Central memory CD4-positive, alpha-beta T cell (primary cell): ENCODE measurements at regions not wholly inside any gene's neighbourhood (a gene's known extent, or its start where the extent isn't known, plus 50 kb on each side); places are given as distances from the start of the nearest gene placed in this dataset.
A peak's percentile ranks its signal among the peaks of the same experiment; 100 is the strongest.

Experiments
- DNase-seq: peaks from one replicate; pipeline ENCODE4 v3.0.0; 2022

- DNase-seq, result no peak
Observed at GRCh38 chr2:126774761-126775160, 118.8 kb downstream of the GYPC start.

DNA sequence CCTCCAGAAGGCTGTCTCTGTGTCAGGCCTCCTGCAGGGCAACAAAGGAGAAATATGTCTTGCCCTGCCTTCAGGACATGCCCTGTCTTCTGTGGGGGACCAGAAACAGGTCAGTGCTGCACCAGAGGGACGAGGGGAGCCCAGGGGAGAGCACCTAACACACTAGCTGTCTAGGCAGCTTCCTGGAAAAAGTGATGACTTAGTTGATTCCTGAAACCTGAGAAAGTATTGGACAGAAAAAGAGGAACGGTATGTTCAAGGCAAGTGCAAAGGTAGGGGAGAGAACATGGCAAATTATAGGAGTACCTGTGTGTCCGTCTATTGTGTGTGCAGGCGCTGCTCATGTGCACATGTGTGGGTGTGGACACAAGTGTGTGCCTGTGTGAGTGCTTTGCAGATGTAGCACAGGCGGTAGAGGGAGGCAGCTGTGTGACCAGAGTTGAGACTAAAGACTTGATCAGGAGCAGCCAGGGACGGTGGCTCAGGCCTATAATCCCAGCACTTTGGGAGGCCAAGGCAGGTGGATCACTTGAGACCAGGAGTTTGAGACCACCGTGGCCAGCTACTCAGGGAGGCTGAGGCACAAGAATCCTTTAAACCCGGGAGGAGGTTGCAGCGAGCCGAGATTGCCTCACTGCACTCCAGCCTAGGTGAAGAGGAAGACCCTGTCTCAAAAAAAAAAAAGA is 119.5 kb downstream of the GYPC start:
- DNase-seq, result no peak

DNA sequence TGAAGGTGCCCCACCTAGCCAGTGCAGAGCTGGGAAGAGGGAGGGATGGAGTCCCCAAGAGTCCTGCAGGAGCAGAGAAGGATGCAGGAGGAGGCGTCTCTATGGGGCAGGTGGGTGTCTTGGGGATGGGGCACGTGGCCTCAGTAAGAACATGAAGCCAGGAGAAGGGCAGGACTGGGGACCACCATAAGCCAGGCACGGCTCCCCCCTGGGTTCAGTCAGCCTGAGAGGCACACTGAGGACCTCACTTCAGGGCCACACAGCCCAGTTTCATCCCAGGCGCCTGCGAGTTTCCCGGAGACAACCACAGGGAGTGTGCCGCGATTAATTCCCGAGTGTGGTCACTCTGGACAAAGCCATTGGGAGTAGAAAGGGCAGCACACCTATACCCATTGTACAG is 120.3 kb downstream of the GYPC start:
- no peak for DNase-seq

DNA sequence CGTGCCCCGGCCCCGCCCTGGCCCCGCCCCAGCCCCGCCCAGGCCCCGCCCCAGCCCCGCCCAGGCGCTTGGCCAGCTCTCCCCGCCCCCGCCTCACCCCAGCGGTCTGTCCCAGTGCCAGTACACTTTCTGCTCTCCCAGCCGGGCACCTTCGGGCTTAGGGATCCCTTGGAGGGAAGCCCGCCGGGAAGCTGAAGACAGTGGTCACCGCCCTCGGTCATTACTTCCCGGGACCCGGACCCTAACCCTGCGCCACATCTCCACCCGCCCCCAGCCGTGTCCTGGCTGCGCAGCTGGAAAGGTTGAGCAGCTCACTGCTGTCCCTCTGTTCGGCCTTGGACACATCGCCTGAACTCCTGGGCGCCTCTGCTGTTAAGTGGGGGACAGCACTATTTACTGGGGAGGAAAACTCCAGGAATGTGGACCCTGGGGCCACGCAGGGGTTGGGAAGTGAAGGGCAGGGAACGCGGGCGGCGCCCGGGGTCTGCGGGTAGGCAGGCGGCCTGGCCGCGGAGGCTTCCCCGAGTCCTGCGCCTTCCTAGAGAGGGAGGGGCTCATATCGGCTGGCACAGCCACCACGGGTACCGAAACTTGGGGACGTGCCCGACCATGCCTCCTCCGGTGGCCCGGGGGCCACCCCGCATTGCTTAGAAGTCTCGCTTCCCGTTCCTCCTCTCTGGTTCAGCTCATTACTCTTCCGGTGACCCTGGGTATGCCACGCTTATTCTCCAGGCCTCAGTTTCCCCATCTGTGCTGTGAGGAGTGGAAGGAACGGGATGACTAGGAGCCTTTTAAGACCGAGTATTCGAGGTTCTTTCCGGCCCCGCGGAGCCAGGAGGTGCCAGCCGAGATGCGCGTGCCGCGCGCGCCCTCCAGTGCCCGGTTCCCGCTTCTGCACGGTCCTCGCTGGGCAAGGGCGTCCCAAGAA is 121.0 kb downstream of the GYPC start:
- DNase-seq, result peak; percentile 69

DNA sequence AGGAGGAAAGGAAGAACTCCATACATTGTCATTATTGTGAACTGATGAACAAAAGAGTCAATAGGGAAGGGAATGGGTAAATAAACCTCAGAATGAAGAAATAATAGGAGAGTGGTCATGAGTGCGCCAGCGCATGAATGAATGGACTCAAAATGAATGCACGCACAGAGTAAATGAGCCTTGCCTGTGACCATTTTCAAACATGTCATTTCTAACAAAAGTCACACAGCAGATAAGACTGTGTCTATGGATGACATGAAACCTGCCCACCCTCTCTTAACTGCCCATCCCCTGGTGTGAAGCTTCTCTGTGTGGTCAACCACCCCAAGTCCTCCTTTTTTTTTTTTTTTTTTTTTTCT is 121.1 kb upstream of the TEX51 start:
- DNase-seq, result no peak

GRCh38 chr2:126778561-126779501 is 119.9 kb upstream of the TEX51 start:
- DNase-seq, result no peak

- no peak for DNase-seq
Observed at GRCh38 chr2:126781206-126781605, 117.5 kb upstream of the TEX51 start.

- DNase-seq, result no peak
Observed at GRCh38 chr2:126781806-126782205, 116.9 kb upstream of the TEX51 start.

DNA sequence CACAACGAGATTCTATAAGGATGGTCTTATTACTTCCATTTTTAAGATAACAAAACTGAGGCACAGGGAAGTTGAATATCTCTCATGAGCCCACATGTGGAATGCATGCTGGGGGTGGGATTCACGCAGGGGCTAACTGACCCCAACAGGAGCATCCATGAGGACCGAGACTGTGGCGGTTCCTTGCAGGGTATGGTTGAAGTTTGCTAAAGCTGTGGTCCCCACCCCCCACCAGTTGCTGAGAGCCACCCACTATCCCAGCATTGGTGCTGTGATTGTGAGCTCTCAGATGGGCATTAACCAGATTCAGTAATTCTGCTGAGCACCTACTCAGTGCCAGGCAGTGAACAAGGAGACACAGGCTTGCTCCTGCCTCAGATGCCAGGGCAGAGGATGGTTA is 116.0 kb upstream of the TEX51 start:
- no peak for DNase-seq

DNA sequence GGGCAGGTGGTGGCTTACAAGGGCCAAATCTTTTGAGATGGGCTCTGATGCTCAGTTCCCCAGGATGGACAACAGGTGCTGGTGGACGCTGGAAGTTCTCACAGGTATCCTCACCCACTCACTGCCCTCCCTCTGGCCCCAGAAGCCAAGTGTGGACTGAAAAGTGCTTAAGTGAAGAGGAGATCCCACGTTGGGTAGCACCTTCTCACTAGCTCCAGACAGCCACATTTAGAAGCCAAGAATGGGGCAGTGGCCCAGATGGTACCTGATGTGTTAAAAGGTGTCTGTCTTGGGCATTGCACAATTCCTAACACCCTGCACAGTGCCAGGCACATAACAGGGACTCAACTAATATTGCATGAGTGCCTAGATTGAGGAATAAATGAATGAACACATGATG is 115.3 kb upstream of the TEX51 start:
- DNase-seq, result no peak

DNA sequence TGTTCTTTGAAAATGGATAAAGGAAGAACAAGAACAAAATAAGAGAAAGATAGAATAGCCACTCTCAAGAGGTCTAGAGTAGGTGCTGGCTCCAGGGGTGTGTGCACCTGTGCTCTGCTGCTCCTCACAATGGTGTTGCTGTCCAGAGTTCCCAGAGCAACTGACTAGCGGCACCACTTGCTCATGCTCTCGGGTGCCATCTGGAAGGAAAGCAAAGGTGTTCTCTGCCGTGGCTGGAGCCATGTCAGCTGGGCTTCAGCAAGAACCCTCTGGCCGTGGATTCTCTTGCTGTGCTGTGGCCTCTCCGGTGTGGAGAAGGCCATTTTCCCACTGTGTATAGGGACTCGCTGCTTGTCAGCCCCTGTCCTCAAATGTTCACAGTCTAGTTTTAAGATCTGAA is 114.6 kb upstream of the TEX51 start:
- no peak for DNase-seq

DNA sequence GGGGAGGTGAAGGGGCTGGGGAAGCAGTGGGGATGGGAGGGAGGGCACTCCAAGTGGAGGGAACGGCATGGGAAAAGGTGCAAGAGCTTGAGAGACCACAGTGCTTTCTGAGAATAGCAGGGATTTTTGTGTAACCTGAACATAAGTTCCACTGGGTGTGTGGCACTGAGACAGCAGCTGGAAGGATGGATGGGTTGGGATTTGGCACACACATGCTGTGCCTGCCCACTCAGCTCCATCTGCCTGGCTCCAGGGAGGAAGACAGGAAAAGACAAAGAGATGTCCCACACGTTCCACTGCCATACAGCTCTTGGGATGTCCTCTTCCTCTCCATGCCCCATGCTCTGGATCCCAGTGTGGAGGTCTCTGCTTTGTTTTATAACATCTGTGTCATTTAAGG is 114.1 kb upstream of the TEX51 start:
- DNase-seq, result no peak

DNA sequence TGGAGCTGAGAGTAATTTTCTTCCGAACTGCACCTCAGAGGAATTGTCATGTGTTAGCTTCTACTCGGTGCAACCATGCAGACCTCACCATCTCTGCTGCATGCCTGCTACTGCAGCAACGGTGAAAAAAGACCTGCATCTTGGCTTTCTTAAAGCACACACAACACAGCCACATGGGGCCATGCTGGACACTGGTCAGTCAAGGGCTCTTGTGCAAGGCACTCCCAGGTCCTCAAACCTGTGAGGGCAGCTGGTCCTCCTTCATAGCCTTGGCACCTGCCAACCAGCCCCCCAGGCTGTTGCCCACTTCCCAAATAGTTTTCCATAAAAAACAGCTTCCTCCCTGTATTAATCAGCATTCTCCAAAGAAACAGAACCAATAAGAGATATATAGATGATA is 113.5 kb upstream of the TEX51 start:
- no peak for DNase-seq

GRCh38 chr2:126785862-126786261 is 112.8 kb upstream of the TEX51 start:
- DNase-seq, result no peak

DNA sequence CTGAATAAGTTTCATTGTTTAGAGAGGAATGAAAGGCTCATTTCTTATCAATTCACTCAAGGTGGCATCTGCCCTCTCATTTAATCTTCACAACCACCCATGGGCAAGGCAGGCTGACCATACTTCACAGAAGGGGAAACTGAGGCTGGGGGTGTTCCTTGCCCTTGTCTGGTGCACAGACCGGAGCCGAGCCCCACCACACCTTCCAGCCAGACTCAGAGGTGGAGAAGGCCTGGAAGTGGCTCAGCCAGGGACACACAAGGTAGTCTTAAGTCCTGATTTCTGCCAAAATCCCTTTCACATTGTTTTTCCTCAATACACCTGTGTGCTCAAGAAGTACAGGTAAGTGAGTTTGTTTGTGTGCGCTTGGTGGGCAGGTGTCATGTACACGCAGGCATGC is 111.9 kb upstream of the TEX51 start:
- DNase-seq, result no peak

GRCh38 chr2:126787289-126787688 is 111.4 kb upstream of the TEX51 start:
- no peak for DNase-seq

- no peak for DNase-seq
Observed at GRCh38 chr2:126788113-126788512, 110.6 kb upstream of the TEX51 start.

DNA sequence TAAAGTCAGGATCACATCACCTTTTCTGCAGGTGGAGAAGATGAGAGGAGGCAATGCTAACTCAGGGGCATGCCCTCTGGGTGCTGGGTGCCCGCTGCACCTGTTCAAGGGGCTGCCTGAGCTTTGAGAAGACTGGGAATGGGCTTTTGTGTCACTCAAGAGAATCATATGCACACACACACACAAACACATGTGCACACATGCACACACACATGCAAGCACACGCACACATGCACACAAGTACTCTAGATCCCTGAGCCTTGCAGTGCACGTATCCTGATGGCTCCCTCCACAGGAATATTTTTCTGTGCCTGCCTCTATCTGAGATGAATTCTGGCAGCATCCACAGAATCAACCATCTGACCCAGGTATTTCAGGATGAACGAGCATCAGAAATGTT is 110.0 kb upstream of the TEX51 start:
- no peak for DNase-seq

GRCh38 chr2:126790987-126791780 is 107.5 kb upstream of the TEX51 start:
- no peak for DNase-seq

DNA sequence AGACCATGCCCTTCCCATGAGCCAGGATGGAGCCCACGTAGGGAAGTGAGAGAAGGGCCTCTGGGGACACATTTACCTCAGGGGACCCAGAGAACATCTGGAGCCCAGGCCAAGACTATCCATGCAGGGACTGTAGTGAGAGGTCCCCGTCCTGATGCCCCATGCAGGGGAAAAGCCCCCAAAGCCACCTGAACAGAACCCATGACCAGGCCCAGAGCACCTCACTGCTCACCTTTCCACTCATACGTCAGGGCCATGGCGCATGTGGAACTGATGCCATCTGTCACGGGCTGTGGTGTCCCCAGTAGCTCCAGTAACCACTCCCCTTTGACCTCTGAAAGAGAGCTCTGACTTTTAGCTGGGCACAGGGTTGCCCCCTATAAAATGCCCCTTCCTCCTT is 106.5 kb upstream of the TEX51 start:
- no peak for DNase-seq

GRCh38 chr2:126792993-126793392 is 105.7 kb upstream of the TEX51 start:
- no peak for DNase-seq

GRCh38 chr2:126793885-126794613 is 104.6 kb upstream of the TEX51 start:
- no peak for DNase-seq
